Body of pancreas (tissue), 4 donors: ENCODE measurements at regions not wholly inside any gene's neighbourhood (a gene's known extent, or its start where the extent isn't known, plus 50 kb on each side); places are given as distances from the start of the nearest gene placed in this dataset.

Experiments
- ATAC-seq: fragments of 150-250 bp; one replicate; pipeline ENCODE4 v1.9.1; 2016
- DNase-seq, 4 donors: peaks; one replicate each; pipeline ENCODE4 v3.0.0-alpha.2; 2019
- H3K27ac ChIP-seq, 4 donors: fragments of 200-600 bp; sonication (generic); 1 replicate in 3 of 4; 2 replicates in 1 of 4; pipeline versions ENCODE4 v1.5.1 to v1.6.1; 2016 to 2019; ENCODE audit warnings: mild to moderate bottlenecking in 1 of 4, mixed read lengths in 1 of 4, moderate library complexity in 1 of 4
- H3K27me3 ChIP-seq, 2 donors: fragments of 200-600 bp; sonication (generic); one replicate each; pipeline ENCODE4 v1.6.0; 2016; ENCODE audit warnings: mild to moderate bottlenecking in 1 of 2
- H3K36me3 ChIP-seq, 2 donors: fragments of 200-600 bp; sonication (generic); replicated peaks in 1 of 2; 2 replicates each; pipeline ENCODE4 v1.5.1; 2016; ENCODE audit warnings: low read depth in 2 of 2; ENCODE audit not compliant: insufficient read depth in 1 of 2
- H3K4me1 ChIP-seq: fragments of 200-600 bp; sonication (generic); one replicate; pipeline ENCODE4 v1.6.0; 2016
- H3K4me3 ChIP-seq, 2 donors: fragments of 200-600 bp; sonication (generic); 1 replicate in 1 of 2; 2 replicates in 1 of 2; pipeline ENCODE4 v1.5.1; 2016 to 2019
- H3K9me3 ChIP-seq, 3 donors: fragments of 200-600 bp; sonication (generic); 1 replicate in 2 of 3; 2 replicates in 1 of 3; pipeline ENCODE4 v1.5.1; 2016
- CTCF ChIP-seq, 7 experiments: fragments of 450-650 bp in 4 of 7; fragments of 200-600 bp in 3 of 7; sonication (generic) in 3 of 7; IDR thresholded peaks; one replicate each; pipeline ENCODE4 v1.5.1; 2016 to 2019; ENCODE audit warnings: antibody characterized with exemption in 7 of 7
- POLR2A ChIP-seq, 3 donors: fragments of 450-650 bp; IDR thresholded peaks; one replicate each; pipeline ENCODE4 v1.6.1; 2016; ENCODE audit warnings: antibody characterized with exemption in 3 of 3, mild to moderate bottlenecking in 2 of 3
- WGBS, 2 donors: methylation state at CpG; one replicate each; pipeline ENCODE4 v1.1.5; 2017; 5-methylcytosine and 5-hydroxymethylcytosine counted together
- intact Hi-C: fragments of 100-400 bp; cut with DNase I; formaldehyde crosslinking; loops from one replicate; pipeline ENCODE4 v1.15.1; 2023

GRCh38 chr21:35753308-35753707, 307.0 kb downstream of the SETD4 start:
- intact Hi-C loops, result no loop called here
- TF ChIP-seq POLR2A (IDR thresholded peaks at IDR 0.05) (no peak), CTCF (IDR thresholded peaks at IDR 0.05) (no peak)
- no peak for ATAC-seq
- H3K27me3 ChIP-seq, result no peaks in the 10 kb centered on the region
- WGBS, 2 donors, result 62 to 75% methylated on average over 2 of the region's 2 CpGs
- no peaks in the 10 kb centered on the region for H3K9me3 ChIP-seq
- no peak overlapping the region for H3K27ac ChIP-seq
- DNase-seq, result no peak
- no peaks in the 10 kb centered on the region for H3K36me3 ChIP-seq
- H3K4me1 ChIP-seq, result no peaks in the 10 kb centered on the region
- no peak overlapping the region for H3K4me3 ChIP-seq

- intact Hi-C loops, result no loop called here
- no peak overlapping the region for H3K27ac ChIP-seq
- DNase-seq (no peak), ATAC-seq (no peak)
- no peaks in the 10 kb centered on the region for H3K36me3 ChIP-seq
- H3K27me3 ChIP-seq, result no peaks in the 10 kb centered on the region
- no peak overlapping the region for H3K4me3 ChIP-seq
- no peak for TF ChIP-seq CTCF (IDR thresholded peaks at IDR 0.05)
- no peak for TF ChIP-seq POLR2A (IDR thresholded peaks at IDR 0.05)
- H3K9me3 ChIP-seq, result no peaks in the 10 kb centered on the region
- H3K4me1 ChIP-seq, result no peaks in the 10 kb centered on the region
Measured at GRCh38 chr21:35751171-35751570, 309.2 kb downstream of the SETD4 start.

GRCh38 chr21:35749904-35750303, 310.4 kb downstream of the SETD4 start:
- ATAC-seq (no peak), DNase-seq (no peak)
- H3K27me3 ChIP-seq, result no peaks in the 10 kb centered on the region
- H3K4me1 ChIP-seq, result no peaks in the 10 kb centered on the region
- TF ChIP-seq CTCF (IDR thresholded peaks at IDR 0.05) (no peak), POLR2A (IDR thresholded peaks at IDR 0.05) (no peak)
- H3K4me3 ChIP-seq, result no peak overlapping the region
- no peak overlapping the region for H3K27ac ChIP-seq
- intact Hi-C loops, result no loop called here
- H3K9me3 ChIP-seq, result no peaks in the 10 kb centered on the region
- WGBS, 2 donors, result 81 to 89% methylated on average over 3 of the region's 3 CpGs
- H3K36me3 ChIP-seq, result no peaks in the 10 kb centered on the region

- H3K36me3 ChIP-seq, result no peaks in the 10 kb centered on the region
- no peak overlapping the region for H3K4me3 ChIP-seq
- TF ChIP-seq CTCF (IDR thresholded peaks at IDR 0.05), result no peak
- no peak for TF ChIP-seq POLR2A (IDR thresholded peaks at IDR 0.05)
- no peaks in the 10 kb centered on the region for H3K4me1 ChIP-seq
- no peak overlapping the region for H3K27ac ChIP-seq
- ATAC-seq (no peak), DNase-seq (no peak)
- intact Hi-C loops, result no loop called here
- WGBS, 2 donors, result 76 to 86% methylated on average over 3 of the region's 3 CpGs
- H3K9me3 ChIP-seq, result no peaks in the 10 kb centered on the region
- H3K27me3 ChIP-seq, result no peaks in the 10 kb centered on the region
Measured at GRCh38 chr21:35748678-35749314, 311.5 kb downstream of the SETD4 start.

GRCh38 chr21:35743571-35743970, 316.8 kb downstream of the SETD4 start:
- H3K27ac ChIP-seq, result no peak overlapping the region
- intact Hi-C loops, result no loop called here
- peaks cover 3% of the 10 kb centered on the region for H3K4me1 ChIP-seq
- no peaks in the 10 kb centered on the region for H3K9me3 ChIP-seq
- H3K27me3 ChIP-seq, result no peaks in the 10 kb centered on the region
- WGBS, 2 donors, result 81 to 89% methylated on average over 4 of the region's 4 CpGs
- no peak for DNase-seq
- H3K36me3 ChIP-seq, result no peaks in the 10 kb centered on the region
- no peak overlapping the region for H3K4me3 ChIP-seq
- ATAC-seq, result no peak
- TF ChIP-seq POLR2A (IDR thresholded peaks at IDR 0.05), result no peak
- no peak for TF ChIP-seq CTCF (IDR thresholded peaks at IDR 0.05)
